HG02610 (cell line): ENCODE measurements at regions not wholly inside any gene's neighbourhood (a gene's known extent, or its start where the extent isn't known, plus 50 kb on each side); places are given as distances from the start of the nearest gene placed in this dataset.
"Not testable (repeated sequence)": the region's sequence is repeated elsewhere in the genome, so short reads cannot be mapped to it uniquely, and the experiment has no call there.

Source experiments
- ATAC-seq: cut with Tn5 transposase; IDR thresholded peaks from one replicate; pipeline ENCODE4 v1.9.1; 2021; ENCODE audit warnings: mild to moderate bottlenecking, moderate library complexity; ENCODE audit not compliant: unreplicated experiment

DNA sequence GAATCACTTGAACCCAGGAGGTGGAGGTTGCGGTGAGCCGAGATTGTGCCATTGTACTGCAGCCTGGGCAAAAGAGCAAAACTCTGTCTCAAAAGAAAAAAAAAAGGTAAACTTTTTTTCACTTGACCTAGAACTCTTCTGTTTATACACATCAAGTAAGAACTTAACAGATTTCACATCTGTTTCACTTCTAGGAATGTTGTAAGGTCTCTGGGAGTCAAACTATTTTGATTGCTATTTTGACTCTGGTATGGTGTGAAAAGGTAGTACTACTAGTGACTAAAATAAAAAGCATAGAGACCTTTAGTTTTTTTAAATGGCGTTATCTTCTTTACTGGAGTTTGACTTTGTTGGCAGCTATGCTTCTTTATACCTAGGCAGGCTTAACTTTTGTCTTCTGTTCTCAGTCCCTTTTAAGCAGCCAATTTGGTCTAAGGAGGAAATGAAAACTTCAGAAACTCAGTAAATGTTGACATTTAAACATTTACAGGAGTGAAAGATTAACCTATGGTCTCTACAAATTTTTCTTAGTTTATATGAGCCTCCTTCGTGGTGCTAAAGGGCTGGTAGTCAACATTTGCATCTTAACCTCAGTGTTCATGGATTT is 84.7 kb downstream of the METTL2B start:
- ATAC-seq: not testable (repeated sequence)

DNA sequence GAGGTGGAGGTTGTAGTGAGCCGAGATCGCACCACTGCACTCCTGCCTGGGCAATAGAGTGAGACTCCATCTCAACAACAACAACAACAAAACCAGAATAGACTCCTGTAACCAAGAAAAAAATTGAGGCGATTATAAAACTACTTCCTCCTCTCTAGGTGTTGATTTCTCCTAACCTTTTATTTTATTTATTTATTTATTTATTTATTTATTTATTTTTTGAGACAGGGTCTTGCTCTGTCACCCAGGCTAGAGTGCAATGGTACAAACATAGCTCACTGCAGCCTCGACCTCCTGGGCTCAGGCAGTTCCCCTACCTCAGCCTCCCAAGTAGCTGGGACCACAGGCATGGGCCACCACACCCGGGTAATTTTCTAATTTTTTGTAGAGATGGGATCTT is 86.2 kb downstream of the METTL2B start:
- ATAC-seq: not testable (repeated sequence)

DNA sequence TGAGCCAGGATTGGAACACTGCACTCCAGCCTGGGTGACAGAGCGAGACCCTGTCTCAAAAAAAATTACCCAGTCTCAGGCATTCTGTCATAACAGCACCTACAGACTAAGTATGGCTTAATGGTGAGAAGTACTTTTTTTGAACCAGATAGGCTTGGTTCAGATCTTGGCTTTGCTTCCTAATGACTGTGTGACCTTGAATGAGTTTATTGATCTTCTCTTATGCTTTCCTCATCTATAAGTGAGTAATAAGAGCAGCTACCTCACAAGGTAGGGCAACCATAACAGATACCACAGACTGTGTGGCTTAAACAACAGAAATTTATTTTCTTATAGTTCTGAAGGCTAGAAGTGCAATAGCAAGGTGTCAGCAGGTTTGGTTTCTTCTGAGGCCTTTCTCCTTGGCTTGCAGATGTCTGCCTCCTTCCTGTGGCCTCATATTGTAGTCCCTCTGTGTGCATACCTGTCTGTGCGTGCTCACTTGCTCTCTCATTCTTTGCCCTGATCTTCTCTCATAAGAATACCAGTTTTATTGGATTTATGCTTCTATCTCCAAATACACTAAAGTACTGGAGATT is 87.7 kb downstream of the METTL2B start:
- not testable (repeated sequence) for ATAC-seq

DNA sequence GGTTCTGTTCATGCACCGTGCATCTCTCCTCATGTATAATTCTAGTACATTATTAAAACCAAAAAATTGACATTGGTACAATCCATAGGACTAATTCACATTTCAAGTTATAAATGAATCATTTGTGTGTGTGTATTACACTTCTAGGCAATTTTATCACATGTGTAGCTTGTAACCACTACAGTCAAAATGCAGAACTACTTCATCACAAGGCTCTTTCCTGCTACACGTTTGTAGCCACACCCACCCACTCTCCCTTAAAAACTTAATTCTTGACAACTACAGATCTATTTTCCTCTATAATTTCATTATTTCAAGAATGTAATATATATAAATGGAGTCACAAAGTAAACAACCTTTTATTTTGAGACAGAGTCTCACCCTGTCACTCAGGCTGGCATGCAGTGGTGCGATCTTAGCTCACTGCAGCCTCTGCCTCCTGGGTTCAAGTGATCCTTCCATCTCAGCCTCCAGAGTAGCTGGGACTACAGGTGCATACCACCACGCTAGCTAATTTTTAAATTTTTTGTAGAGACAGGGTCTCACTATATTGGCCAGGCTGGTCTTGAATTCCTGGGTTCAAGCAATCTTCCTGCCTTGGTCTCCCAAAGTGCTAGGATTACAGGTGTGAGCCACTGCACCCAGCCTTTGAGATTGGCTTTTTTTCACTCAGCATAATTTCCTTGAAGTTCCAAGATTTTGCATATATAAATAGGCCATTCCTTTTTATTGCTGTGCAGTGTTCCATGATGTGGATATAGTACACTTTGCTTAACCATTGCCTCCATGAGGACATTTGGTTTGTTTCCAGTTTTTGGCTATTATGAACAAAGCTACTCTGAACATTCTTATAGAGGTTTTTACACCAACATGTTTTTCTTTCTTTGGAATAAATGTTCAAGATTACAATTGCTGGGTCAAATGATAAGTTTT is 88.7 kb downstream of the METTL2B start:
- not testable (repeated sequence) for ATAC-seq

DNA sequence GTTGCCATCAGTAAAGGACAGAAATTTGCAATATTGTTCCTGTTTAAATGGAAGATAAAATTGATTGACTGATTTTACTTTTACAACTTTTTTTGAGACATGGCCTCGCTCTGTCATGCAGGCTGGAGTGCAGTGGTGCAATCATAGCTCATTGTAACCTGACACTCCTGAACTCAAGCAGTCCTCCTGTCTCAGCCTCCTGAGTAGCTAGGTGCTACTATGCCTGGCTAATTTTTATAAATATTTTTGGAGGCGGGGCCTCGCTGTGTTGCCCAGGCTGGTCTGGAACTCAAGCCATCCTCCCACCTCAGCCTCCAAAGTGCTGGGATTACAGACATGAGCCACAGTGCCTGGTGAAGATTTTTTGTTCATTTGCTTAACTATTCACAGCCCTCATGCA is 96.8 kb upstream of the GARIN1A start:
- not testable (repeated sequence) for ATAC-seq

DNA sequence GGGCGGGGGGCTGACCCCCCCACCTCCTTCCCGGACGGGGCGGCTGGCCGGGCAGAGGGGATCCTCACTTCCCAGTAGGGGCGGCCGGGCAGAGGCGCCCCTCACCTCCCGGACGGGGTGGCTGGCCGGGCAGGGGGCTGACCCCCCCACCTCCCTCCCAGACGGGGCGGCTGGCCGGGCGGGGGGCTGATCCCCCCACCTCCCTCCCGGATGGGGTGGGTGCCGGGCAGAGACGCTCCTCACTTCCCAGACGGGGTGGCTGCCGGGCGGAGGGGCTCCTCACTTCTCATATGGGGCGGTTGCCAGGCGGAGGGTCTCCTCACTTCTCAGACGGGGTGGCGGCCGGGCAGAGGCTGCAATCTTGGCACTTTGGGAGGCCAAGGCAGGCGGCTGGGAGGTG is 95.1 kb upstream of the GARIN1A start:
- ATAC-seq: not testable (repeated sequence)

DNA sequence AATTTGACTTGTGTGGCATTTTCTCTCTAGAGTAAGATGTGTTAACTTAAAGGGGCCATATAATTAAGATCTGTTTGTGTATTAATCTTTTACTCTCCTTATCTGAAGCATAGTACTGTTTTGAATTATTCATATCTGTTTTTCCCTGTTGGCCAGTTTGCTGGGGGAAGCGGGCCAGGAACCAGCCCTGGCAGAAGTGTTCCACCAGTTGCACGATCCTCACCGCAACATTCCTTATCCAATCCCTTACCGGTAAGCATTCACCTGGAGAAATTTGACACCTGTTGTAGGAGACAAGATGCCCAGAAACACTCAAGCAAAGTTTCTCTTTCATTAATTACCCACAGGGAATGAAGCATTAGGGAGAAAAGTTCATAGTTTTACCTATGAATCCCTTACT is 92.2 kb upstream of the GARIN1A start:
- ATAC-seq: not testable (repeated sequence)

DNA sequence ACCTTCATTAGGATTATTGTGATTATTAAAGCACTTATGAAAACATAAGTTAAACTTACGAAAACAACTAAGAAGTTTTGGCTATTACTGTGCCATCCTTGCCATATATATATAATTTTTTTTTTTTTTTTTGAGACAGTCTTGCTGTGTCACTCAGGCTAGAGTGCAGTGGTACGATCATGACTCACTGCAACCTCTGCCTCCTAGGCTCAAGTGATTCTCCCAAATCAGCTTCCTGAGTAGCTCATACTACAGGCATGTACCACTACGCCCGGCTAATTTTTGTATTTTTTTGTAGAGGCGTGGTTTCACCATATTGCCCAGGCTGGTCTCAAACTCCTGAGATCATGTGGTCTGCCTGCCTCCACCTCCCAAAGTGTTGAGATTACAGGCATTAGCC is 91.0 kb upstream of the GARIN1A start:
- not testable (repeated sequence) for ATAC-seq

DNA sequence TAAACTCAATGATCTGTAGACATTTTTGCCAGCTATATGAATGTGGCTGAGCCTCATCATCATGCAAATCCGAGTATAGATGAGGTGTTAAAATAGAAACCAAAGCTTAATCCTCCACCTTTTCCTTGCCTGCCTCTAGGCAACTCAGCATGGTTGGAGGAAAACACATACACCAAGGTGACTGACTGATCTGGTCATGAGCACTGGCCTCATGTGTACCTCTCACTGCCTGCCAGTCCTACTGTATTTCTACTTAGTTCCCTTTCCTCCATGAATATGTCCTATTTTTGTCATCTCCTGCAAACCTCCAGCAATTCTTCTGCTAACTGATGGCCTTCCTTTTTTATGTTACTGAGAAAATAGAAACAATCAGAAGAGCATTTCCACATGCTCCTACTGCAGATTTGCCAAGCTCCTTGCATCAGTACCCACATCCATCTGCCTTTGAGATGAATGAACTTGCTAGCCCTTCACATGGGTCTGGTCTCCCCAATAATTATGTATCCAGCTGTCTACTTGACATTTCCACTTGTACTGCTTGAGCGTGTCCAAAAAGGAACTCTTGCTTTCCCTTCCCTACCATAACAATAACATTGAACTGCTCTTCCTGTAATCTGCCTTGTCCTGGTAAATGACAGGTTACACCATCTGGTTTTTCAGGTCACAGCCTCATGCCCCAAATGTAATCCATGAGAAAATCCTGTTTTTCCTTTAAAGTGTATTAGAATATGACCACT is 90.1 kb upstream of the GARIN1A start:
- ATAC-seq: not testable (repeated sequence)

DNA sequence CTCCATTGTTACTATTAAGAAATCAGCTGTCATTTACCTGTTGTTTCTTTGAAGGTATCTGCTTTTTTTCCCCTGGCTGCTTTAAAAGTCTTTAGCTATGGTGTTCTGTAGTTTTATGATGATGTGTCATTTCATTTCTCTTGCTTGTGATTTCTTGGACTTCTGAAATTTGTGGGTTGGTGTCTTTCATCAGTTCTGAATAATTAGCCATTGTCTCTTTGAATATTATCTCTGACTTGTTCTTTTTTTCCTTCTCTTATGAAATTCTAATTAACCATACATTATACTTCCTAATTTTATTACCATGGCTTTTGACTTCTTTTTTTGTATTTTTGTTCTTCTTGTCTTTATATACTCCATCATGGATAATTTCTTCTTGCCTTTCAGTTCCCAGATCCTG is 85.4 kb upstream of the GARIN1A start:
- ATAC-seq: not testable (repeated sequence)

DNA sequence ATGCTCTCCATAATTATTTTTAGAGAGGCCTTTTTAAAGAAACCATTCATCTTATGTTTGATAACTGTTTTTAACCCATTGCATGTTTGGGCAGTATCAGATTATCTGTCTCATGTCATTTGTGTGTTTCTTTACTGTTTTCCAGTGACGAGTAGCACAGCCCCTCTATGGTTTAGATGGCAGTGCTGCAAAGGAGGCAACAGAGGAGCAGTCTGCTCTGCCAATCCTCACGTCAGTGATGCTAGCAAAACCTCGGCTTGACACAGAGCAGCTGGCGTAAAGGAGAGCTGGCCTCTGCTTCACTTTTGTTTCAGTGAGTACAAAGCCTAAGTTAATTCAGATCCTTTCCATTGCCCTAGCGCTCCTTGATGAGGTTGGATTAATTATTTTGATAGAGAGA is 80.4 kb upstream of the GARIN1A start:
- no peak for ATAC-seq

DNA sequence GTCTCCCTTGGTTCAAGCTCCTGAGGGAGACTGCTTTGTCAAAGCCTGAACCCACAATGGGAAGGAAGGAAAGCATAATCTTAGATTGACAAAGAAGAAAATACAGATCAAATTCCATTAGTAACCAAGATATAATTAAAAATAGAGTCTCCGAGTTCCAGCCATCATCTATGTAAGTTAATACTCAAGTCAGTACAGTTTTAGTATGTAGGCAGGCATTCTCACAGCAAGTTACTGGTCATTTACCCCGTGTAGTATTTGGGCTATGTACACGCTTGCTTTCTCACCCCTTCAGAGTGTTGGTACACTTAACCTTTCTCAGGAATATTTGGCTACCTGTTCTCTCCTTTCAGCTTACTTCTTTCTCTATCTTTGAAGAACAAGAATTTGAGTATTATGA is 79.9 kb upstream of the GARIN1A start:
- not testable (repeated sequence) for ATAC-seq

DNA sequence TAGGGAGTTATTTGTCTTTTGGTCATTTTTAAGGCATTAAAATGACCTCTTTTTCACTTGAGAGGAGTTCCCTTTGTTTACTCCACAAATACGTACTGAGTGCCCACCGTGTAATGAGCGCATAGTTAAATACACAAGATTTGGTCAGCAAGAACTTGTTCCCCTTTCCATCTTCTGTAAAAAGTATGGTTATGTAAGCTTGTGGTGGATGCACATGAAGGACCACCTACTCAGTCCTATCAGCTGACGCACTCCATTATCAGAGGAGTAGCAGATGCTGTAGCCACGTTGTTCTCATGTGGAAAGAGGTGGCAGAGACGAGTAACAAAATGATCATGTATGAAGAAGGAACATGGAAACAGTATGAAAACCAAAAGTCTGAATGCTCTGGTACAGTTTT is 78.0 kb upstream of the GARIN1A start:
- ATAC-seq: not testable (repeated sequence)

DNA sequence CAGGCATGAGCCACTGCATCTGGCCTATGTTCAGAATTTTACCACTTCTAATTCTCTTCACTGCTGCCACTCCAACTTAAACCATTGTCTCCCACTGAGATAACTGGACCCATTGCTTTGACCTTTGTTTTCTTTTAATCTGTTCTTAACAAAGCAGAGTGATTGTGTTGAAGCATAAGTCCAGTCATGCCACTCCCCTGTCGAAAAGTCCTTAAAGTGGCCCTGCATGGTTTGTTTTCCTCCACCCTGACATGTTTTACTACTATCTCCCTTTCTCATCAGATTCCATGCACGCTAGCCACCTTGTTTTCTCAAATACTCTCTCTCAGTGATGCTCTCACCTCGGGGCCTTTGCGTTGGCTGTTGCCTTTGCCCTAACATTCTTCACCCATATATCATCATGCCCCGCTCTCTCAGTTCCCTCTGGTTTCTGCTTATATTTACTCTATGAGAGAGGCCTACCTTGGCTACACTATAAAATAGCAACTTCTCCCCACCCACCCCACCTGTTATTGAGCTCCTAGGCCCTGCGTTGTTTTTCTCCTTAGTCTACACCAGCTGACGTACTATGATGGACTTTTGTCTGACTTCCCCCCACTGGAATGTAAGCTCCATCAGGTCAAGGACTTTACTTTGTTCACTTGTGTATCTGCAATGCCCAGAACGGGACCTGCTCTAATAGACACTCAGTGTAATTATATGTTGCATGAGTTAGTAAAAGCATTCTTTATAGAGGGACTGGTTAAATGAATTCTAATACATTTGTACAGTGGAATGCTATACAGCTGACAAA is 75.6 kb upstream of the GARIN1A start:
- ATAC-seq: not testable (repeated sequence)

DNA sequence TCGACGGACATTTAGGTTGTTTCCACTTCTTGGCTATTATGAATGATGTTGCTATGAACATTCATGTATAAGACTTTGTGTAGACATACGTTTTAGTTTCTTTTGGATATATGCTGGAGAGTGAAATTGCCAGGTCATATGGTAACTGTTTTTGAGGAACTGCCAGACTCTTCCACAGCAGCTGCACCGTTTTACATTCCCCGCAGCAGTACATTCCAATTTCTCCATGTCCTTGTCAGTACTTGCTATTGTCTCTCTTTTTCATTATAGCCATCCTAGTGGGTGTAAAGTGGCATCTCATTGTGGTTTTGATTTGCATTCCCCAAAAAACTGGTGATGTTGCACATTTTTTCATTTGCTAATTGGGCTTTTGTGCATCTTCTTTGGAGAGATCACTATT is 73.1 kb upstream of the GARIN1A start:
- not testable (repeated sequence) for ATAC-seq

DNA sequence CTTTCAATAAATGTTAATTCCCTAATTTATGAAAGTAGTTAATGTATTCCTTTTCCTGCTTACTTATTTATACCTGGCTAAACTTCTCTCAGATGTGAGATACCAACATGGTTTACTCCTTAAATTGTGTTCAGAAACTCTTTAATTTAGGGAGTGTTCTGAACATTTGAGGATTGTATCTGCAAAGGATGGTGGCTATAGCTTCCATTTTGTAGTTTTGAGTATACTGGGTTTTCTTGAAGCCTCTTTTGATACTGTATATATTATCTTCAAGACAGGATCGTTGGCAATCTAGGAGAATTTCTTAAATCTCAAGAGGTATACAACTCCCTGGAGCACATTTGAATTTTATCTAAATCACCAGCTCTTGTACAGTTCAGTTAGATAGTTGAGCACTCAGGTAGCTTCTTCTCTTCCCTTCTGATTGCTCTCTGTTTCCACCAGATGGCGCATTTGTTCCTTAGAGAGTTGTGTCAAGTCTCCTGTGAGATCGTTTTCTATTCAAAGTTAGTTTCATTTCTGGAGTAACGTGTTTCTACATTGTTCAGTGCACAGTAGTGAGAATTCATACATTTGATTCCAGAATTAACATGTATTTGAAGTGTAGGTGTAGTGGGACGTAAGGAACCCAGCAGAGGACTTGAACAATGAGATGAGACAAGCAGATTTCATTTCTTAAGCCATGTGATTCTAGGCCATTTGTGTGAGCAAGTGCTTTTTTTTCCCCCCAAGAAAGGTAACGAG is 63.2 kb upstream of the GARIN1A start:
- peak; percentile 80 for ATAC-seq

DNA sequence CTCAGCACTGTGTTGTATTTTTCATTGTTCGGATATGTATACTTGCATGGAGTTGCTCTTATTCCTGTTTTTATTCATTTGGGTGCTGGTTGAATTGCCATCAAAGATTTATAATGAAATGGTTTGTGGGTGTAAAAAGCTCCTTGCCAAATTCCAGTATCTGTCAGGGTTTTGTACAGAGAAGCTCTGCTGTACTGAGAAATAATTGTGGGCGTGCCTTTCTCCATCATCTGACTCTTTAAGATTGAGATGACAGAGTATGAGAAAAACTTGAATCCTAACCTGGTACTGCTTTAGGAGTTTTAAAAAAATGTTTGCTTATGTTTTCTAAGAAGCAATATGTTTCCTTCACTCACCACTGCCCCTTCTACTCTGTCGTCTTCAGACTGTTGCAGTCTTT is 58.7 kb upstream of the GARIN1A start:
- not testable (repeated sequence) for ATAC-seq

DNA sequence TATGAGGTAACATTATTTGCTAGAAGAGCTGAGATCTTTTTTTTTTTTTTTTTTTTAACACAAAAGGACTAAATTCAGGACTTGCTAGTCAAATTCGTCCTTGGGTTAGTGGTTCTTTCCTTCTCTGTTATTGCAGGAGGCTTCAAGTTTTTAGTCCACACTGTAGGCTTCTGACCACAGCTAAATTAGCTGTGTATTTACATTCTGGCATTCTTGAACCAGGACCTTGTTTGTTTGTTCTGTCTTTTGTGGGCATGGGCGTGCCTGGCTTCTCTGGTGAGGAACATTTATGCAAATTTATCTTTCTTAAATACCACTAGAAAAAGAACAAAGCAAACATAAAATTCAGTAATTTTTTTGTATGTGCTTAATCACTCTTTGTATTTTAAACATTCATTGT is 57.3 kb upstream of the GARIN1A start:
- ATAC-seq: not testable (repeated sequence)

DNA sequence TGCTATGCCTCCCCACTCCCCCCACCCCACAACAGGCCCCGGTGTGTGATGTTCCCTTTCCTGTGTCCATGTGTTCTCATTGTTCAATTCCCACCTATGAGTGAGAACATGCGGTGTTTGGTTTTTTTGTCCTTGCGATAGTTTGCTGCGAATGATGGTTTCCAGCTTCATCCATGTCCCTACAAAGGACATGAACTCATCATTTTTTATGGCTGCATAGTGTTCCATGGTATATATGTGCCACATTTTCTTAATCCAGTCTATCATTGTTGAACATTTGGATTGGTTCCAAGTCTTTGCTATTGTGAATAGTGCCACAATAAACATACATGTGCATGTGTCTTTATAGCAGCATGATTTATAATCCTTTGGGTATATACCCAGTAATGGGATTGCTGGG is 55.3 kb upstream of the GARIN1A start:
- not testable (repeated sequence) for ATAC-seq
